ENCODE measurements at regions not wholly inside any gene's neighbourhood (a gene's known extent, or its start where the extent isn't known, plus 50 kb on each side); places are given as distances from the start of the nearest gene placed in this dataset.
"Not testable (repeated sequence)": the region's sequence is repeated elsewhere in the genome, so short reads cannot be mapped to it uniquely, and the experiment has no call there.

DNA sequence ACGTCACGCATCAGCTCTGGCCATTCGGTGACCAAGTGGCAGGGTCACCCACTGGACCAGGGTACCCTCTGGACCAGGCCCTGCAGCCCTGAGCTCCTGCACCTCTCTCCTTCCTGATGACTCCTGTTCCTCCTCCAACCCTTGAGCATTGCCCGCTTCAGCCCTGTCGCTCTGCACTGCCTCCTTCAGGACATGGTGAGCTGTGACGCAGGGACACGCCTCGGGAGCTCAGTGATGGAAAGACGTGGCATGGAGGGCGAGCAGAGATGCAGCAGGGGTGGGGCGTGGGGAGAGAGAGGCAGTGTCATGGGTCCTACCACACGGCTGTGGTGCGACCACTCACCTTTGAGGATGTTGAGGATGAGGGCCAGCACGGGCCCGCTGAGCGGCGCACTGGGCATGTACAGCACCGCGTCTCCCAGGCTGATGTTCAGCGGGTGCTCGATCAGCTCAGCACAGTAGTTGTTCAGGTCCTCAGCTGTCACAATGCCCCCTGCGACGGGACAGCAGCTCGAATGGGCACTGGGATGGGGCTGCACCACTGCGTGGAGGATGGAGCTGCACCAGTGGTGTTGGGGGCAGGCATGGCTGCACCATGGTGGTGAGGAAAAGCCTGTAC, 922.7 kb downstream of the TUBA3C start:
- TF ChIP-seq, protein P1, sequence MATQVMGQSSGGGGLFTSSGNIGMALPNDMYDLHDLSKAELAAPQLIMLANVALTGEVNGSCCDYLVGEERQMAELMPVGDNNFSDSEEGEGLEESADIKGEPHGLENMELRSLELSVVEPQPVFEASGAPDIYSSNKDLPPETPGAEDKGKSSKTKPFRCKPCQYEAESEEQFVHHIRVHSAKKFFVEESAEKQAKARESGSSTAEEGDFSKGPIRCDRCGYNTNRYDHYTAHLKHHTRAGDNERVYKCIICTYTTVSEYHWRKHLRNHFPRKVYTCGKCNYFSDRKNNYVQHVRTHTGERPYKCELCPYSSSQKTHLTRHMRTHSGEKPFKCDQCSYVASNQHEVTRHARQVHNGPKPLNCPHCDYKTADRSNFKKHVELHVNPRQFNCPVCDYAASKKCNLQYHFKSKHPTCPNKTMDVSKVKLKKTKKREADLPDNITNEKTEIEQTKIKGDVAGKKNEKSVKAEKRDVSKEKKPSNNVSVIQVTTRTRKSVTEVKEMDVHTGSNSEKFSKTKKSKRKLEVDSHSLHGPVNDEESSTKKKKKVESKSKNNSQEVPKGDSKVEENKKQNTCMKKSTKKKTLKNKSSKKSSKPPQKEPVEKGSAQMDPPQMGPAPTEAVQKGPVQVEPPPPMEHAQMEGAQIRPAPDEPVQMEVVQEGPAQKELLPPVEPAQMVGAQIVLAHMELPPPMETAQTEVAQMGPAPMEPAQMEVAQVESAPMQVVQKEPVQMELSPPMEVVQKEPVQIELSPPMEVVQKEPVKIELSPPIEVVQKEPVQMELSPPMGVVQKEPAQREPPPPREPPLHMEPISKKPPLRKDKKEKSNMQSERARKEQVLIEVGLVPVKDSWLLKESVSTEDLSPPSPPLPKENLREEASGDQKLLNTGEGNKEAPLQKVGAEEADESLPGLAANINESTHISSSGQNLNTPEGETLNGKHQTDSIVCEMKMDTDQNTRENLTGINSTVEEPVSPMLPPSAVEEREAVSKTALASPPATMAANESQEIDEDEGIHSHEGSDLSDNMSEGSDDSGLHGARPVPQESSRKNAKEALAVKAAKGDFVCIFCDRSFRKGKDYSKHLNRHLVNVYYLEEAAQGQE (IDR thresholded peaks at IDR 0.05; ENCODE audit: insufficient read depth in 1 of 2, low read depth in 2 of 2, low read length in 1 of 2), result not testable (repeated sequence)
- TF ChIP-seq, protein P2, sequence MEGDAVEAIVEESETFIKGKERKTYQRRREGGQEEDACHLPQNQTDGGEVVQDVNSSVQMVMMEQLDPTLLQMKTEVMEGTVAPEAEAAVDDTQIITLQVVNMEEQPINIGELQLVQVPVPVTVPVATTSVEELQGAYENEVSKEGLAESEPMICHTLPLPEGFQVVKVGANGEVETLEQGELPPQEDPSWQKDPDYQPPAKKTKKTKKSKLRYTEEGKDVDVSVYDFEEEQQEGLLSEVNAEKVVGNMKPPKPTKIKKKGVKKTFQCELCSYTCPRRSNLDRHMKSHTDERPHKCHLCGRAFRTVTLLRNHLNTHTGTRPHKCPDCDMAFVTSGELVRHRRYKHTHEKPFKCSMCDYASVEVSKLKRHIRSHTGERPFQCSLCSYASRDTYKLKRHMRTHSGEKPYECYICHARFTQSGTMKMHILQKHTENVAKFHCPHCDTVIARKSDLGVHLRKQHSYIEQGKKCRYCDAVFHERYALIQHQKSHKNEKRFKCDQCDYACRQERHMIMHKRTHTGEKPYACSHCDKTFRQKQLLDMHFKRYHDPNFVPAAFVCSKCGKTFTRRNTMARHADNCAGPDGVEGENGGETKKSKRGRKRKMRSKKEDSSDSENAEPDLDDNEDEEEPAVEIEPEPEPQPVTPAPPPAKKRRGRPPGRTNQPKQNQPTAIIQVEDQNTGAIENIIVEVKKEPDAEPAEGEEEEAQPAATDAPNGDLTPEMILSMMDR (IDR thresholded peaks at IDR 0.05), result not testable (repeated sequence)
- not testable (repeated sequence) for TF ChIP-seq TCF7L2 (IDR thresholded peaks at IDR 0.05; ENCODE audit: low read depth, low read length); POLR2AphosphoS5 (IDR thresholded peaks at IDR 0.05; ENCODE audit: low read depth, low read length); SIN3A (IDR thresholded peaks at IDR 0.05; ENCODE audit: borderline replicate concordance, insufficient read depth, low read depth, low read length)
